ENCODE measurements at regions not wholly inside any gene's neighbourhood (a gene's known extent, or its start where the extent isn't known, plus 50 kb on each side); places are given as distances from the start of the nearest gene placed in this dataset.

GRCh38 chr10:24113901-24114300 is 95.0 kb upstream of the KIAA1217 start:
- no peak for TF ChIP-seq CTCF (IDR thresholded peaks at IDR 0.05)
- H3K27ac ChIP-seq = no peak overlapping the region
- H3K4me3 ChIP-seq = no peak overlapping the region
- no peak for DNase-seq (ENCODE audit: low spot score)

GRCh38 chr10:24114556-24114955 is 94.4 kb upstream of the KIAA1217 start:
- no peak for DNase-seq (ENCODE audit: low spot score)
- no peak overlapping the region for H3K27ac ChIP-seq
- no peak overlapping the region for H3K4me3 ChIP-seq
- TF ChIP-seq CTCF (IDR thresholded peaks at IDR 0.05) = no peak

GRCh38 chr10:24115403-24115802 is 93.5 kb upstream of the KIAA1217 start:
- H3K4me3 ChIP-seq = no peak overlapping the region
- no peak for DNase-seq (ENCODE audit: low spot score)
- no peak for TF ChIP-seq CTCF (IDR thresholded peaks at IDR 0.05)
- H3K27ac ChIP-seq = no peak overlapping the region

- no peak overlapping the region for H3K27ac ChIP-seq
- H3K4me3 ChIP-seq = peak overlapping the region; percentile 25
- no peak for TF ChIP-seq CTCF (IDR thresholded peaks at IDR 0.05)
- no peak for DNase-seq (ENCODE audit: low spot score)
Observed at GRCh38 chr10:24118246-24118645, 90.7 kb upstream of the KIAA1217 start.

GRCh38 chr10:24119896-24120295 is 89.0 kb upstream of the KIAA1217 start:
- no peak for DNase-seq (ENCODE audit: low spot score)
- H3K4me3 ChIP-seq = no peak overlapping the region
- no peak for TF ChIP-seq CTCF (IDR thresholded peaks at IDR 0.05)
- H3K27ac ChIP-seq = no peak overlapping the region

- Histone ChIP-seq H3K4me3 (no peak overlapping the region), H3K27ac (no peak overlapping the region)
- no peak for DNase-seq (ENCODE audit: low spot score)
- no peak for TF ChIP-seq CTCF (IDR thresholded peaks at IDR 0.05)
Observed at GRCh38 chr10:24120646-24121045, 88.3 kb upstream of the KIAA1217 start.

- Histone ChIP-seq H3K27ac (no peak overlapping the region), H3K4me3 (no peak overlapping the region)
- no peak for DNase-seq (ENCODE audit: low spot score)
- no peak for TF ChIP-seq CTCF (IDR thresholded peaks at IDR 0.05)
Observed at GRCh38 chr10:24127516-24127915, 81.4 kb upstream of the KIAA1217 start.

Data from coronary artery (tissue), 2 donors.